Ovary (tissue), 3 donors: ENCODE measurements at regions not wholly inside any gene's neighbourhood (a gene's known extent, or its start where the extent isn't known, plus 50 kb on each side); places are given as distances from the start of the nearest gene placed in this dataset.

Source experiments
- POLR2A ChIP-seq: fragments of 450-650 bp; IDR thresholded peaks from one replicate; pipeline ENCODE4 v1.6.1; 2017; ENCODE audit warnings: antibody characterized with exemption, mild to moderate bottlenecking, moderate library complexity
- TF ChIP-seq, protein P1 (sequence below), 3 donors: fragments of 450-650 bp in 2 of 3; fragments of 200-600 bp in 1 of 3; IDR thresholded peaks; one replicate each; pipeline versions ENCODE4 v1.5.1 to v1.8.0; 2016 to 2022; ENCODE audit warnings: antibody characterized with exemption in 3 of 3, mild to moderate bottlenecking in 1 of 3
- donor health status: DM: no; HTN: no; CAD: no.

DNA sequence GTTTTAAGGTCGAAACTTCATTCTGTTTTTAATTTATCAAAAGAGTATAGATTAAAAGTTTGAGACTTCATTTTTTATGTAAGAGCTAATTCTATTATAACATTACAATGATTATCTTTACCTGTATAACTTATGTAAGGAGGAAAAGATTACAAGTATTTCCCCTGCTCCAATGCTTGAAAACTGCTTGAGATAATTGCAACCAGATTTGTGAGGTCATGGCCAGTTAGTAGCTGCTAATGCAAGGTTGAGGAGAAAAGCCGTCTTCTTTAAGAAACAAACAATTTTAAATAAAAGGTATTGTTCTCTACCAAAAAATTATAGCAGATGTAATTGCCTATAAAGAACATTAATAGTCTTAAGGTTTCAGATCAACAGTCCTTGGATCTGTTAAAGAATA, 208.3 kb upstream of the UBE2E2 start:
- no peak for TF ChIP-seq POLR2A
- TF ChIP-seq, protein P1, sequence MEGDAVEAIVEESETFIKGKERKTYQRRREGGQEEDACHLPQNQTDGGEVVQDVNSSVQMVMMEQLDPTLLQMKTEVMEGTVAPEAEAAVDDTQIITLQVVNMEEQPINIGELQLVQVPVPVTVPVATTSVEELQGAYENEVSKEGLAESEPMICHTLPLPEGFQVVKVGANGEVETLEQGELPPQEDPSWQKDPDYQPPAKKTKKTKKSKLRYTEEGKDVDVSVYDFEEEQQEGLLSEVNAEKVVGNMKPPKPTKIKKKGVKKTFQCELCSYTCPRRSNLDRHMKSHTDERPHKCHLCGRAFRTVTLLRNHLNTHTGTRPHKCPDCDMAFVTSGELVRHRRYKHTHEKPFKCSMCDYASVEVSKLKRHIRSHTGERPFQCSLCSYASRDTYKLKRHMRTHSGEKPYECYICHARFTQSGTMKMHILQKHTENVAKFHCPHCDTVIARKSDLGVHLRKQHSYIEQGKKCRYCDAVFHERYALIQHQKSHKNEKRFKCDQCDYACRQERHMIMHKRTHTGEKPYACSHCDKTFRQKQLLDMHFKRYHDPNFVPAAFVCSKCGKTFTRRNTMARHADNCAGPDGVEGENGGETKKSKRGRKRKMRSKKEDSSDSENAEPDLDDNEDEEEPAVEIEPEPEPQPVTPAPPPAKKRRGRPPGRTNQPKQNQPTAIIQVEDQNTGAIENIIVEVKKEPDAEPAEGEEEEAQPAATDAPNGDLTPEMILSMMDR (IDR thresholded peaks at IDR 0.05), result no peak
